NCI-H82 (cell line): ENCODE measurements at regions not wholly inside any gene's neighbourhood (a gene's known extent, or its start where the extent isn't known, plus 50 kb on each side); places are given as distances from the start of the nearest gene placed in this dataset.
"Not testable (repeated sequence)": the region's sequence is repeated elsewhere in the genome, so short reads cannot be mapped to it uniquely, and the experiment has no call there.

Experiments used
- DNase-seq: peaks from one replicate; lab custom pipeline; 2025; lab: John Stamatoyannopoulos, UW

- no peak for DNase-seq
These were observed 1163.6 kb upstream of the CITED2 start for GRCh38 chr6:140537834-140538705.

DNA sequence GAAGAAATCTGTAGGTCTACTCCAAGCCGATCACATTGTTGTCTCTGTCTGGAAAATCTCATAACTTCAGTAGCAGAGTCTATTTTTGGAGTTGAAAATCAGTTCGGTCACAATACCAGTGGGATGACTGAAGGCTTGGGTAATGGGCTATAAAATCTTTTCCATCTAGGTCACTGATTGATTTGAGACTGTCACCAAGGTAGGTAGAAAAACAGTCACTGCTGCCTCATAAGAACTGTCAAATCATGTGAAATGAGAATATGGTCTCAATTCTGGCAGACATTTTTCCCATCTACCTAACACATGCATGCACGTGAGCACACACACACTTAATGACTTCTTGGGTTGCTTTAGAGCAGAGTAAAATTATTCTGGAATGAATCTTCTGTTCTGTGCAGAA lies 1162.8 kb upstream of the CITED2 start:
- DNase-seq, result no peak

- DNase-seq, result no peak
These were observed 1161.1 kb upstream of the CITED2 start for GRCh38 chr6:140535511-140535910.

DNA sequence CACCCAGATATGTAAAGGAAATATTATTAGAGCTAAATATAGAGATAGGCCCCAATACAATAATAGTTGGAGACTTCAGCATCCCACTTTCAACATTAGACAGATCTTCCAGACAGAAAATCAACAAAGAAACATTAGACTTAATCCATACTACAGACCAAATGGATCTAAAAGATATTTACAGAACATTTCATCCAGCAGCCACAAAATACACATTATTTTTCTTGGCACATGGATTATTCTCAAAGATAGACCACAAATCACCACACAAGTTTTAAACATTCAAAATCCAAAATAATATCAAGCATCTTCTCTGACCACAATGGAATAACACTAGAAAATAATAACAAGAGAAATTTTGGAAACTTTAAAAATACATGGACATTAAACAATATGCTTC lies 1159.1 kb upstream of the CITED2 start:
- no peak for DNase-seq

DNA sequence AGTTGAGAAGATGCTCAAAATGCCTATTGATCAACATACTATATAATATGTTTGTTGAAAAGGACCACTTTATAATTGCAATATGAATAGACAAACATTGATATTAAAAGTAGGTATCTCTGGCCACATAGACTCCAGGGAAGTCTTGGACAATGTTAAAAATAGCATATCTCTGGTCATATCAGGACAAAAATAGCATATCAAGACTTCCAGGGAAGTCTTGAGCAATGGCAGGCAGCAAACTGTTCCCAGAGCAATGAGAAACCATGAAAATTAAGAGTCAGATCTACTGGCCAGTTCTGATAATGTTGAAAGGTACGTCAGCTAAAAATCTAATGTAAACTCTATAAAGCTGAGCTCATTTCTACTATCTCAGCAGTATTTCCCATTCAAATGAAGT lies 1130.3 kb upstream of the CITED2 start:
- no peak for DNase-seq

- DNase-seq, result no peak
These were observed 1126.4 kb upstream of the CITED2 start for GRCh38 chr6:140500849-140501248.

GRCh38 chr6:140499607-140500006 lies 1125.2 kb upstream of the CITED2 start:
- DNase-seq, result no peak

DNA sequence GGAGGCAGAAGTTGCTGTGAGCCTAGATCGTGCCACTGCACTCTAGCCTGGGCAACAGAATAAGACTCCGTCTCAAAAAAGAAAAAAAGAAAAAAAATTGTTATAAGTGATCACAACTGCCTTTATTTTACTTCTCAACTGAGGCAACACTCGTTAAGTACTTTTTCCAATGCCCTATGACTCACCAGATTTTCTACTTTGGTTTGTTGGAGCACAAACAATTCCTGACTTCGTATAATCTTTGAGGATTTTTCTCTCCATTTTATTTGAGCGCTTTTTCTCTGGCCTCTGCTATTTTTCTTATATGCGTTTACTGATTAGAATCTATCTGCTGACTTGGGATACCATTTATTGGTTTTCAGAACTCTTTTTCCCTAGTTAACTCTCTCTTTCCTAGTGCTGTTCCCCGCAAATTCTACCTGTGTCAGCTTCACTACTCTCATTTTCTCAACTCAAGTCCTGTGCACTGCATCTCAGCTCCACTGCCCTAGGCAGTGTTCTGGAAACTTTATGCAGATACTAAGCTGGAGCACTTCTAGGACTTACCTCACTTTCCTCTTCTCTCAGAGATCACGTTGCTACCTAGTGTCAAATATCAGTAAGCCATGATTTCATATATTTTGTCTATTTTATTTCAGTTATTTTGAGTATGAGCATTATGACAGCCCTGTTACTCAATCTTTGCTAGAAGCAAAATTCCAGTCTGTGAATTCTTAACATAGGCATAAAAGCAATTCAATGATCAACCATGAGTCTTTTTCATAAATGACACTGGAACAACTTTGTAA lies 1120.1 kb upstream of the CITED2 start:
- no peak for DNase-seq

GRCh38 chr6:140493470-140493869 lies 1119.0 kb upstream of the CITED2 start:
- DNase-seq, result not testable (repeated sequence)

GRCh38 chr6:140490081-140490480 lies 1115.6 kb upstream of the CITED2 start:
- no peak for DNase-seq

- DNase-seq, result no peak
These were observed 1113.1 kb upstream of the CITED2 start for GRCh38 chr6:140487586-140487985.

- no peak for DNase-seq
These were observed 1112.3 kb upstream of the CITED2 start for GRCh38 chr6:140486450-140487361.

GRCh38 chr6:140485740-140486449 lies 1111.4 kb upstream of the CITED2 start:
- no peak for DNase-seq

GRCh38 chr6:140480852-140481251 lies 1106.4 kb upstream of the CITED2 start:
- peak; percentile 10 for DNase-seq

DNA sequence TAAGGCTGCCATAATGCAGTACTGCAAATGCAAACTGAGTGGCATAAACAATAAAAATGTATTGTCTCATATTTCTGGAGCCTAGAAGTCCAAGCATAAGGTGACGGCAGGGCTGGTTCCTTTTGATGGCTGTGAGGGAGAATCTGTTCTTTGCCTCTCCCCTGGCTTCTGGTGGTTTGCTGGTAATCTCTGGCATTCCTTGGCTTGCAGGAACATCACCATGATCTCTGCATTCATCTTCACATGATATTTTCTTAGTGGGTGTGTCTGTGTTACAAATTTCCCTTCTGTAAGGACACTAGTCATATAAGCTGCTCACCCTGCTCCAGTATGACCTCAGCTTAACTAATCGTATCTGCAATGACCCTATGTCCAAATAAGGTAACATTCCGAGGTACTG lies 1104.2 kb upstream of the CITED2 start:
- DNase-seq, result no peak

- no peak for DNase-seq
These were observed 1100.6 kb upstream of the CITED2 start for GRCh38 chr6:140475086-140475485.

- no peak for DNase-seq
These were observed 1090.3 kb upstream of the CITED2 start for GRCh38 chr6:140464720-140465119.

GRCh38 chr6:140463312-140463710 lies 1088.9 kb upstream of the CITED2 start:
- DNase-seq, result no peak

DNA sequence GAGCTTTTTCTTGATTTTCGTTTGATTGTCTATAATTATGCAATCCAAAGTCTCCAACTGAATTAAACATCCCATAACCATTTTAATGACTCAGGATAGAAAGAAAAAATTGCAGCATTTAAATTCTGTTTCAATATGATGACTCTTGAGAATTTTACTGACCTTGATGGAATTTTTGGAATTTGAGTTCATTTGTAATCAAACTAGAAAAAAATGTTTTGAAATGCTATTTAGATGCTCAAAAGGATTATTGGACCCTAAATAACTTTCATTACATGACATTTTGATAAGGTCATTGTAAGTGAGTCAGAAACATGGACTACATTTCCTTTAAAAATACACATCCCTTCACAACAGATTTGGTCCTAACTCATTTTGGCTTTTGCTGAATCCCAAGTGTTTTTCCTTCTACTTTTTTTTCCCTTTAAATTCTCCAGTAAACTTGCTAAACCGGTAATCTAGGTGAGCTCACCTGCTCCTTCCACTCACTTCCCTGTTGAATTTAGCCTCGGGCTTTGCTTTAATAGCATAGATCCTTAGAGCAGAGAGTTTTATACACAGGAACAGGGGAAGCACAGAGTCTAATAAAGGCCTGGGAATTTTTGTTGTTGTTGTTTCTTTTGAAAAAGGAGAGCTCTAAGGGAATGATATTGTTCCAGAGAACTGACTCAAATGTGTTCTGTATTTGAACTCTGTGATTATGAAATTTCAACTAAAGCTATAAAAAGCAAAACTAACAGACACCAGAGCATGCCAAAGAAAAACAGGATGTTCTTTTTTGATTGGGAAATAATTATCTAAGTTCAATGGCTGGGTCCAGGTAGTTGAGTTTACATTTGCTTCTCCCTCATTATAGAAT lies 1088.2 kb upstream of the CITED2 start:
- no peak for DNase-seq

GRCh38 chr6:140462076-140462452 lies 1087.6 kb upstream of the CITED2 start:
- DNase-seq, result no peak

DNA sequence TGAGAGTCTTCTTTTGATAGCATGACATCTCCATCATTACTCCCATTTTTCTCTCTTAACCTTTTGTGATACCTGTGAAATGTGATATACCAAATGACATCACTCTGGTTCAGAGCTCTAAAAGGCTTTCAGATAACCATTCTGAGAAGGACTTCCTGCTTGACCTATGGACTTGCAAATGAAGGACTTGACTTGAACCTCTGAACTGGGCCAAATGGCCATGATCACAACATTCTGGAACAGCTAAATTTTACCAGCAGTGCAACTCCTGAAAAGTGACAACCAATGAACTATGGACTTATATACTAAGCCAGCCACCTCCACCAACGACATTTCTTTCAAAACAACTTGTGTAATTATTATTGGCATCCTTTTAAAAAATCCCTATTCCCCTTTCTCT lies 1085.8 kb upstream of the CITED2 start:
- DNase-seq, result no peak
